HepG2 (cell line): ENCODE measurements at regions not wholly inside any gene's neighbourhood (a gene's known extent, or its start where the extent isn't known, plus 50 kb on each side); places are given as distances from the start of the nearest gene placed in this dataset.

ENCODE experiments used
- BHLHE40 ChIP-seq: IDR thresholded peaks from 2 replicates; pipeline ENCODE4 v1.6.1; 2011; ENCODE audit warnings: low read length, improper control_type of control experiment
- ELF1 ChIP-seq: sonication (generic); formaldehyde crosslinking; IDR thresholded peaks from 2 replicates; pipeline ENCODE4 v1.4.0; 2020; ENCODE audit warnings: missing genetic modification reagents
- EP300 ChIP-seq, 3 experiments: sonication (generic) in 1 of 3; formaldehyde crosslinking in 1 of 3; IDR thresholded peaks; 2 replicates each; pipeline versions ENCODE4 v1.5.1 to v1.6.1; 2011 to 2020; ENCODE audit warnings: low read depth in 2 of 3, low read length in 2 of 3, borderline replicate concordance in 1 of 3, improper control_type of control experiment in 1 of 3, mild to moderate bottlenecking in 1 of 3, missing genetic modification reagents in 1 of 3, moderate library complexity in 1 of 3
- EZH2 ChIP-seq: conservative IDR thresholded peaks from 2 replicates; pipeline ENCODE4 v1.6.1; 2012; ENCODE audit warnings: mild to moderate bottlenecking, low read depth, low read length, moderate library complexity
- HCFC1 ChIP-seq: fragments of 150-350 bp; IDR thresholded peaks from 2 replicates; pipeline ENCODE4 v1.6.1; 2014; ENCODE audit warnings: low read depth, low read length
- ZNF138 ChIP-seq: sonication (generic); formaldehyde crosslinking; IDR thresholded peaks from 2 replicates; pipeline ENCODE4 v1.5.0; 2020; ENCODE audit warnings: mild to moderate bottlenecking, low read depth, missing genetic modification reagents
- ZNF382 ChIP-seq: sonication (generic); formaldehyde crosslinking; IDR thresholded peaks from 2 replicates; pipeline ENCODE4 v1.5.0; 2020; ENCODE audit warnings: missing genetic modification reagents, mild to moderate bottlenecking, borderline replicate concordance
- ZNF589 ChIP-seq: sonication (generic); formaldehyde crosslinking; conservative IDR thresholded peaks from 2 replicates; pipeline ENCODE4 v1.8.0; 2022; ENCODE audit warnings: mild to moderate bottlenecking, moderate library complexity, missing genetic modification reagents
- ZNF670 ChIP-seq: sonication (generic); formaldehyde crosslinking; IDR thresholded peaks from 2 replicates; pipeline ENCODE4 v1.8.0; 2022; ENCODE audit warnings: mild to moderate bottlenecking, missing genetic modification reagents, borderline replicate concordance

GRCh38 chr2:196278491-196278911 lies 107.1 kb upstream of the STK17B start:
- TF ChIP-seq EZH2 (no peak), ZNF670 (CRISPR knock-in tag) (no peak), ZNF382 (CRISPR knock-in tag) (no peak), ELF1 (CRISPR knock-in tag) (no peak), ZNF138 (CRISPR knock-in tag) (no peak), HCFC1 (no peak), ZNF589 (no peak), EP300 (IDR thresholded peaks at IDR 0.05; ENCODE audit: low read depth in 2 of 2, low read length in 2 of 2) (no peak), EP300 (CRISPR knock-in tag; IDR thresholded peaks at IDR 0.05; ENCODE audit: borderline replicate concordance) (no peak), BHLHE40 (no peak)
